ENCODE measurements at regions not wholly inside any gene's neighbourhood (a gene's known extent, or its start where the extent isn't known, plus 50 kb on each side); places are given as distances from the start of the nearest gene placed in this dataset.

- TF ChIP-seq CTCF (IDR thresholded peaks at IDR 0.05) (no peak), POLR2A (IDR thresholded peaks at IDR 0.05) (no peak)
Measured at GRCh38 chr2:144695657-144696056, 175.7 kb upstream of the ZEB2 start.

All from testis (tissue), 2 donors.